H9 (cell line): ENCODE measurements at regions not wholly inside any gene's neighbourhood (a gene's known extent, or its start where the extent isn't known, plus 50 kb on each side); places are given as distances from the start of the nearest gene placed in this dataset.

Experiments
- DNase-seq: peaks from one replicate; pipeline ENCODE4 v3.0.0-alpha.2; 2017
- H2AFZ ChIP-seq: one replicate; pipeline ENCODE4 v1.6.1; 2013; ENCODE audit warnings: mild to moderate bottlenecking, low read length, control low read depth, moderate library complexity
- H2AK5ac ChIP-seq: 2 replicates; pipeline ENCODE4 v1.6.1; 2013; ENCODE audit warnings: low read length, control low read depth, mixed read lengths; ENCODE audit not compliant: insufficient read length
- H2BK120ac ChIP-seq: one replicate; pipeline ENCODE4 v1.6.1; 2013; ENCODE audit warnings: low read depth, mild to moderate bottlenecking, low read length, control low read depth, inconsistent platforms; ENCODE audit not compliant: poor library complexity, severe bottlenecking
- H2BK12ac ChIP-seq: 2 replicates; pipeline ENCODE4 v1.6.1; 2013; ENCODE audit warnings: low read length, control low read depth, mixed read lengths, low read depth; ENCODE audit not compliant: insufficient read length
- H2BK15ac ChIP-seq: 2 replicates; pipeline ENCODE4 v1.6.1; 2013; ENCODE audit warnings: low read depth, low read length, control low read depth
- H2BK20ac ChIP-seq: one replicate; pipeline ENCODE4 v1.6.1; 2013; ENCODE audit warnings: low read depth, mild to moderate bottlenecking, low read length, control low read depth, inconsistent platforms; ENCODE audit not compliant: poor library complexity, severe bottlenecking
- H2BK5ac ChIP-seq: 2 replicates; pipeline ENCODE4 v1.6.1; 2013; ENCODE audit warnings: low read length, control low read depth, mixed read lengths; ENCODE audit not compliant: insufficient read length
- H3K14ac ChIP-seq: 2 replicates; pipeline ENCODE4 v1.6.1; 2013; ENCODE audit warnings: low read length, control low read depth; ENCODE audit not compliant: insufficient read depth
- H3K18ac ChIP-seq: 2 replicates; pipeline ENCODE4 v1.6.1; 2013; ENCODE audit warnings: low read depth, mild to moderate bottlenecking, mixed read lengths, low read length, control low read depth; ENCODE audit not compliant: insufficient read length
- H3K23ac ChIP-seq: 2 replicates; pipeline ENCODE4 v1.6.1; 2013; ENCODE audit warnings: low read length, control low read depth, mixed read lengths, low read depth; ENCODE audit not compliant: insufficient read length
- H3K23me2 ChIP-seq: 2 replicates; pipeline ENCODE4 v1.6.1; 2013; ENCODE audit warnings: low read depth, mild to moderate bottlenecking, mixed read lengths, low read length, control low read depth; ENCODE audit not compliant: insufficient read length, poor library complexity, severe bottlenecking
- H3K27ac ChIP-seq: 2 replicates; pipeline ENCODE4 v1.5.1; 2013; ENCODE audit warnings: low read length, control low read depth, mixed read lengths, low read depth; ENCODE audit not compliant: insufficient read length
- H3K27me3 ChIP-seq: 2 replicates; pipeline ENCODE4 v1.6.1; 2013; ENCODE audit warnings: low read length, control low read depth, inconsistent platforms; ENCODE audit not compliant: insufficient read depth
- H3K4ac ChIP-seq: 2 replicates; pipeline ENCODE4 v1.6.1; 2013; ENCODE audit warnings: low read depth, mild to moderate bottlenecking, control low read depth, inconsistent platforms, low read length, moderate library complexity
- H3K4me1 ChIP-seq: 2 replicates; pipeline ENCODE4 v1.6.1; 2013; ENCODE audit warnings: low read length, control low read depth, inconsistent platforms; ENCODE audit not compliant: insufficient read depth
- H3K4me2 ChIP-seq: 2 replicates; pipeline ENCODE4 v1.6.1; 2013; ENCODE audit warnings: low read length, control low read depth, mixed read lengths; ENCODE audit not compliant: insufficient read length, insufficient read depth
- H3K56ac ChIP-seq: 2 replicates; pipeline ENCODE4 v1.6.1; 2013; ENCODE audit warnings: low read depth, mild to moderate bottlenecking, mixed read lengths, low read length, control low read depth; ENCODE audit not compliant: insufficient read length
- H3K79me1 ChIP-seq: 2 replicates; pipeline ENCODE4 v1.6.1; 2013; ENCODE audit warnings: low read depth, mild to moderate bottlenecking, moderate library complexity, low read length, control low read depth, inconsistent platforms; ENCODE audit not compliant: insufficient read depth, poor library complexity, severe bottlenecking
- H3K79me2 ChIP-seq: 2 replicates; pipeline ENCODE4 v1.6.1; 2013; ENCODE audit warnings: low read length, control low read depth, inconsistent platforms; ENCODE audit not compliant: insufficient read depth
- H3K9ac ChIP-seq: 2 replicates; pipeline ENCODE4 v1.6.1; 2013; ENCODE audit warnings: low read length, control low read depth, mixed read lengths; ENCODE audit not compliant: insufficient read length; ENCODE audit errors: extremely low read depth
- H3K9me3 ChIP-seq: one replicate; pipeline ENCODE4 v1.6.1; 2013; ENCODE audit warnings: low read depth, low read length, inconsistent platforms; ENCODE audit not compliant: control insufficient read depth
- H3T11ph ChIP-seq: one replicate; pipeline ENCODE4 v1.6.1; 2013; ENCODE audit warnings: mild to moderate bottlenecking, low read length, control low read depth, inconsistent platforms
- H4K20me1 ChIP-seq: one replicate; pipeline ENCODE4 v1.6.1; 2013; ENCODE audit not compliant: control insufficient read depth, insufficient read length, insufficient read depth
- H4K5ac ChIP-seq: 2 replicates; pipeline ENCODE4 v1.6.1; 2013; ENCODE audit warnings: low read depth, mild to moderate bottlenecking, mixed read lengths, low read length, control low read depth; ENCODE audit not compliant: insufficient read length
- H4K8ac ChIP-seq: replicated peaks from 2 replicates; pipeline ENCODE4 v1.6.1; 2013; ENCODE audit warnings: low read length, control low read depth, mixed read lengths, low read depth; ENCODE audit not compliant: insufficient read length
- H4K91ac ChIP-seq: 2 replicates; pipeline ENCODE4 v1.6.1; 2013; ENCODE audit warnings: low read depth, mild to moderate bottlenecking, moderate library complexity, mixed read lengths, low read length, control low read depth; ENCODE audit not compliant: insufficient read length
- H3K27ac Mint-ChIP-seq, 3 experiments: 2 replicates in 2 of 3; 3 replicates in 1 of 3; pipeline ENCODE4 v1.8.0; 2020 to 2021; ENCODE audit warnings: mixed read lengths in 3 of 3, mild to moderate bottlenecking in 1 of 3, moderate library complexity in 1 of 3
- H3K27me3 Mint-ChIP-seq: 2 replicates; pipeline ENCODE4 v1.8.0; 2021; ENCODE audit warnings: low read depth, mild to moderate bottlenecking, moderate library complexity, mixed read lengths
- H3K36me3 Mint-ChIP-seq, 3 experiments: 2 replicates in 2 of 3; 3 replicates in 1 of 3; pipeline ENCODE4 v1.8.0; 2020 to 2021; ENCODE audit warnings: low read depth in 3 of 3, mixed read lengths in 3 of 3; ENCODE audit not compliant: insufficient read depth in 1 of 3
- H3K4me1 Mint-ChIP-seq, 2 experiments: 2 replicates each; pipeline ENCODE4 v1.8.0; 2020; ENCODE audit warnings: mixed read lengths in 2 of 2
- H3K4me3 Mint-ChIP-seq, 2 experiments: 2 replicates in 1 of 2; 3 replicates in 1 of 2; pipeline ENCODE4 v1.8.0; 2020 to 2021; ENCODE audit warnings: mild to moderate bottlenecking in 2 of 2, mixed read lengths in 2 of 2, moderate library complexity in 1 of 2
- H3K9me3 Mint-ChIP-seq, 2 experiments: 2 replicates in 1 of 2; 3 replicates in 1 of 2; pipeline ENCODE4 v1.8.0; 2020; ENCODE audit warnings: mild to moderate bottlenecking in 2 of 2, mixed read lengths in 2 of 2, moderate library complexity in 1 of 2
- CTCF ChIP-seq: fragments of 200-600 bp; sonication (generic); conservative IDR thresholded peaks from 3 replicates; pipeline ENCODE4 v1.8.0; 2021; ENCODE audit warnings: antibody characterized with exemption, mild to moderate bottlenecking
- WGBS: extraction: QIAGEN DNeasy Blood & Tissue Kit; methylation state at CpG from one replicate; pipeline ENCODE4 v1.1.7; 2013; ENCODE audit warnings: missing lambda C conversion rate, low lambda C conversion rate, mixed read lengths; ENCODE audit not compliant: insufficient read length; ENCODE audit errors: extremely low coverage; 5-methylcytosine and 5-hydroxymethylcytosine counted together

GRCh38 chr9:1454211-1454610, 404.1 kb downstream of the DMRT2 start:
- no peak overlapping the region for H4K8ac ChIP-seq
- H3K9ac ChIP-seq, result no peak overlapping the region
- no peaks in the 10 kb centered on the region for H3K23me2 ChIP-seq
- H3K18ac ChIP-seq, result no peak overlapping the region
- no peak for TF ChIP-seq CTCF
- no peak overlapping the region for H2BK20ac ChIP-seq
- no peak overlapping the region; a peak in 1 of 5 replicates for H3K4me3 Mint-ChIP-seq
- no peak overlapping the region for H2AK5ac ChIP-seq
- H4K5ac ChIP-seq, result no peak overlapping the region
- no peaks in the 10 kb centered on the region for H3K4me1 ChIP-seq
- no peak overlapping the region for H3K23ac ChIP-seq
- H3T11ph ChIP-seq, result no peak overlapping the region
- H2BK120ac ChIP-seq, result no peak overlapping the region
- peaks cover 12% of the 10 kb centered on the region for H3K27me3 Mint-ChIP-seq
- no peaks in the 10 kb centered on the region for H3K27me3 ChIP-seq
- no peak overlapping the region for H3K4me2 ChIP-seq
- no peak for DNase-seq
- H3K14ac ChIP-seq, result no peak overlapping the region
- H2BK15ac ChIP-seq, result no peak overlapping the region
- no peaks in the 10 kb centered on the region for H4K20me1 ChIP-seq
- peaks cover 14 to 48% of the 10 kb centered on the region in 2 experiments for H3K9me3 Mint-ChIP-seq
- H2BK5ac ChIP-seq, result no peak overlapping the region
- no peak overlapping the region for H4K91ac ChIP-seq
- no peak overlapping the region for H3K27ac Mint-ChIP-seq
- no peaks in the 10 kb centered on the region for H3K79me1 ChIP-seq
- no peaks in the 10 kb centered on the region for H3K79me2 ChIP-seq
- no peak overlapping the region for H2AFZ ChIP-seq
- no peaks in the 10 kb centered on the region for H3K4me1 Mint-ChIP-seq
- H3K9me3 ChIP-seq, result peaks cover 4% of the 10 kb centered on the region
- H3K36me3 Mint-ChIP-seq, result no peaks in the 10 kb centered on the region; a peak in 1 of 7 replicates
- no CpG with 5 or more reads among the region's 1 CpG for WGBS
- no peak overlapping the region for H3K4ac ChIP-seq
- no peak overlapping the region for H2BK12ac ChIP-seq
- H3K56ac ChIP-seq, result no peak overlapping the region
- no peak overlapping the region for H3K27ac ChIP-seq
